ENCODE measurements at regions not wholly inside any gene's neighbourhood (a gene's known extent, or its start where the extent isn't known, plus 50 kb on each side); places are given as distances from the start of the nearest gene placed in this dataset.
"Not testable (repeated sequence)": the region's sequence is repeated elsewhere in the genome, so short reads cannot be mapped to it uniquely, and the experiment has no call there.

DNA sequence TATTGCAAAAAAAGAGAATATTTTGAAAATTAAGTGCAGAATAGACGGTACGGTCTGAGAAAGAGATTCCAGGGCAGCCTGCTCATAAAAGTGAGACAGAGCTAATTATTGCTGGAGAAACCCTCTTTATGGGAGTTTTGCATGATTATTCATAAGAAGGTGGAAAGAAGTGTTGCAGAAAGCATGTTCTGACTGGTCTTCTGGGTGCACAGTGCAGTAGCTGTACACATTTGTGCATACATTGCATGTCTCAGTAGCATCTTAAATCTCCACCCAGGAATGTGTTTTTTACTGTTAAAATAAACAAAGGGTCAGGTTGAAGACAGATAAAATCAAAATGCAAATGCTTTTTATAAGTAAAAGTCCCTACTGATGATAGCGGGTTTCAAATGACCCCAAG is 1813.6 kb upstream of the DEFB115 start:
- no peaks in the 10 kb centered on the region for H3K4me1 ChIP-seq (ENCODE audit: control insufficient read depth in 2 of 2, insufficient read depth in 2 of 2, low read length in 2 of 2)
- no peaks in the 10 kb centered on the region for H3K36me3 ChIP-seq (ENCODE audit: control insufficient read depth in 2 of 2, insufficient read depth in 2 of 2, low read length in 1 of 2)
- no peak overlapping the region for H3K27ac ChIP-seq (ENCODE audit: low read depth in 1 of 2, low read length in 1 of 2)
- DNase-seq (ENCODE audit: low read depth in 6 of 9, low spot score in 9 of 9) = no peak
- H3K9me3 ChIP-seq (ENCODE audit: control insufficient read depth in 2 of 2, insufficient read depth in 1 of 2, low read length in 1 of 2) = peaks cover 1 to 19% of the 10 kb centered on the region in 2 donors
- 72% methylated on average over 3 of the region's 3 CpGs for WGBS
- no peaks in the 10 kb centered on the region for H3K27me3 ChIP-seq (ENCODE audit: control insufficient read depth in 2 of 2, insufficient read depth in 1 of 2, low read length in 1 of 2)
- no peak overlapping the region for H3K4me3 ChIP-seq (ENCODE audit: low read length in 2 of 2)

DNA sequence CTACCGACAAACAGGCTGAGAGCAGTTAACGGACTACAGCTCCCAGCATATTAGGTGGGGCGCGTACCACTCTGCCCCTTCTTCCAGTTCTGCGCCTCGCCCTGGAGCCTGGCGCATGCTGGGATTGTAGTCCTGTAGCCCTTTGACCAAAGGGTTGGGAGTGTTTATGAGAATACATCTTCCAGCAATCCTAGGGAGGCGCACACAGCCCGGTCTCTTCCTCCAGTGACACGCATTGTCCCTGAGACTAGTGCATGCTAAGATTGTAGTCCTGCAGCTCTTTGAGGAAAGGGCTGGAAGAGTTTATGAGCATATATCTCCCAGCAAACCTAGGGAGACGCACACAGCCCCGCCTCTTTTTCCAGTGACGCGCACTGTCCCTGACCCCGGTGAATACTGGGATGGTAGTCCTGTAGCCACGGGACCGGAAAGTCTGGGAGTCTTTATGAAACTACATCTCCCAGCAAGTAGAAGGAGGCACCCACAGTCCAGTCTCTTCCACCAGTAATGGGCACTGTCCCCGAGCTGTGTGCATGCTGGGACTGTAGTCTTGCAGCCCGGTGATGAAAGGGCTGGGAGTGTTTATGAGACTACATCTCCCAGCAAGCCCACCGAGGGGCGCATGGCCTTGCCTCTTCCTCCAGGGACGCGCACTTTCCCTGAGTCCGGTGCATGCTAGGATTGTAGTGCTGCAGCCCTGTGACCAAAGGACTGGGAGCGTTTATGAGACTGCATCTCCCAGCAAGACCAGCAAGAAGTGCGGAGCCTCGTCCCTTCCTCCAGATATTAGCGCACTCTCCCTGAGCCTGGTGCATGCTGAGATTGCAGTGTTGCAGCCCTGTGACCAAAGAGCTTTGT is 1812.2 kb upstream of the DEFB115 start:
- not testable (repeated sequence) for H3K4me1 ChIP-seq (ENCODE audit: control insufficient read depth in 2 of 2, insufficient read depth in 2 of 2, low read length in 2 of 2); H3K36me3 ChIP-seq (ENCODE audit: control insufficient read depth in 2 of 2, insufficient read depth in 2 of 2, low read length in 1 of 2); H3K27ac ChIP-seq (ENCODE audit: low read depth in 1 of 2, low read length in 1 of 2); H3K27me3 ChIP-seq (ENCODE audit: control insufficient read depth in 2 of 2, insufficient read depth in 1 of 2, low read length in 1 of 2)
- 39% methylated on average over 28 of the region's 28 CpGs for WGBS
- DNase-seq (ENCODE audit: low read depth in 6 of 9, low spot score in 9 of 9) = peak in 6 of 9 donors; percentile 9 to 51 (median 30)
- peaks cover 1 to 21% of the 10 kb centered on the region in 2 donors for H3K9me3 ChIP-seq (ENCODE audit: control insufficient read depth in 2 of 2, insufficient read depth in 1 of 2, low read length in 1 of 2)
- peak overlapping the region in 1 of 2 donors; percentile 25 for H3K4me3 ChIP-seq (ENCODE audit: low read length in 2 of 2)

DNA sequence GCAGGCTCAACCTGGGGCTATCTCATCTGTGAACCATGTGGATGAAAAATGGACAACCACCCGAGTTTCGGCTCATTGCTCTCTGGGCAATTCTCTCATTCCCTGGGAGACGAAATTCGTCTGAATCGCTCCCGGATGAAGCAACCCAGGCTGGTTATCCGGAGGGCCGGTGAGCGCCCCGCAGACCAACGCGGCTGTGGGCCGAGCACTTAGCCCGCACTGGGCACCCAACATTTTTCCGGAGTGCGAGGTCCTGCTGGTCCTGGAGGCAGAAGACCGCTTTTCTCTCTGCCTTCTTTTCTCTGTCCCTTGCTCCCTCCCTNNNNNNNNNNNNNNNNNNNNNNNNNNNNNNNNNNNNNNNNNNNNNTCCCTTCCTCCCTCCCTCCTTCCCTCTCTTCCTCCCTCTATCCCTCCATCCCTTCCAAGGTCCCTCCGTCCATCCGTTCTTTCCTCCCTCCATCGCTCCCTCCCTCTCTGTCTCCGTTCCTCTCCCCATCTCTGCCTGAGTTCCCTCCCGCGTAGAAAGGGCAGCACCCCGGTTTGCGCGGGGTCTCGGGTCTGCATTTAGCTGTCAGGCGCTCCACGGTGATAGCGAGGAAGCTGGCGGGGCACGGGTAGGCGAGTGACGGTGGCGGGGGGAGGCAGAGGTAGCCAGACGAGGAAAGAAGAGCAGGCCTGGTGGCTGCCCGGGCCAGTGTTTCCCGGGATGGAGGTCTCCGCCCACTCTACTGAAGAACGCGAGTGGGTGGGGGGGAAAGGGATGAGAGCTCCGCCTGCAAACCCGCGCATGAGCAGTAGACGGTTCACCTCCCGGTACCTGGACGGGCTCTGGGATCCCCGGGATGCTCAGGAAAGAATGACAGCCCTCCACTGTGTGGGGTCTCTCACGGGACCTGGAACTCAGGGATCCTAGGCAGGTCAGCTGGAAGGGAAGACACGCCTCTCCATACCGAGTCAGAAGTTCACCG is 1809.7 kb upstream of the DEFB115 start:
- not testable (repeated sequence) for H3K27ac ChIP-seq (ENCODE audit: low read depth in 1 of 2, low read length in 1 of 2); DNase-seq (ENCODE audit: low read depth in 6 of 9, low spot score in 9 of 9); H3K4me3 ChIP-seq (ENCODE audit: low read length in 2 of 2); H3K36me3 ChIP-seq (ENCODE audit: control insufficient read depth in 2 of 2, insufficient read depth in 2 of 2, low read length in 1 of 2); H3K4me1 ChIP-seq (ENCODE audit: control insufficient read depth in 2 of 2, insufficient read depth in 2 of 2, low read length in 2 of 2); H3K27me3 ChIP-seq (ENCODE audit: control insufficient read depth in 2 of 2, insufficient read depth in 1 of 2, low read length in 1 of 2)
- WGBS = 55% methylated on average over 52 of the region's 52 CpGs
- peaks cover 1 to 21% of the 10 kb centered on the region in 2 donors for H3K9me3 ChIP-seq (ENCODE audit: control insufficient read depth in 2 of 2, insufficient read depth in 1 of 2, low read length in 1 of 2)

DNA sequence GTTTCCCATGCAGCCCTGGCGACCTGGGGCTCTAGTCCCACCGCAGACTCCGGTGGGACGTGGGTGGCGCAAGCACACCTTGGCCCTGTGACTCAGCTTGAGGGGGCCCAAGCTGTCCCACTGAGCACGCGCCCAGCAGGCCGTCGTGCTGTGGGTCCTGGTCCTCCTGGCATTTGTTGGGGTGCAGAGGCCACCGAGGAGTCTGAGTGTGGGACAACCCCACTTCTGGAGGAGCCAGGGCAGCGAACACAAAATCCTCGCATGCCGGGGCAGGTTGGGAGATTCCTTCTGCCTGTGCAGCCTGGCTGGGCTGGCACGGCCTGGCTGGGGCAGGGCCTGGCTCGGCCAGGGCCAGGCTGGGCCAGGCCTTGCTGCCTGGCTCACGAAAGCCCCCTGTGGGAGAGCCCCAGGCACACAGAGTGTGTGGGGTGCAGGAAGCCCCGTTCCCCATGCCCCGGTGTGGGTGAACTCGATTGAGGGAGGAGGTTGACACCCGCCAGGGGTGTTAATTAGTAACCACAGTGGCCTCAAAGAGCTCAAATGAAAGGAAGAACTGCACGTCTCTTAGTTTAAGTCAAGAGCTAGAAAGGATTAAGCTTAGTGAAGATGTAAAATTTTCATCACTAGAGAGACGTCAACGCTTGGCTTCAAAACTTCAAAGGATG is 1808.5 kb upstream of the DEFB115 start:
- peaks cover 1 to 21% of the 10 kb centered on the region in 2 donors for H3K9me3 ChIP-seq (ENCODE audit: control insufficient read depth in 2 of 2, insufficient read depth in 1 of 2, low read length in 1 of 2)
- 87% methylated on average over 23 of the region's 23 CpGs for WGBS
- no peaks in the 10 kb centered on the region for H3K36me3 ChIP-seq (ENCODE audit: control insufficient read depth in 2 of 2, insufficient read depth in 2 of 2, low read length in 1 of 2)
- no peak overlapping the region for H3K27ac ChIP-seq (ENCODE audit: low read depth in 1 of 2, low read length in 1 of 2)
- DNase-seq (ENCODE audit: low read depth in 6 of 9, low spot score in 9 of 9) = no peak
- H3K4me3 ChIP-seq (ENCODE audit: low read length in 2 of 2) = no peak overlapping the region
- no peaks in the 10 kb centered on the region for H3K4me1 ChIP-seq (ENCODE audit: control insufficient read depth in 2 of 2, insufficient read depth in 2 of 2, low read length in 2 of 2)
- H3K27me3 ChIP-seq (ENCODE audit: control insufficient read depth in 2 of 2, insufficient read depth in 1 of 2, low read length in 1 of 2) = no peaks in the 10 kb centered on the region

DNA sequence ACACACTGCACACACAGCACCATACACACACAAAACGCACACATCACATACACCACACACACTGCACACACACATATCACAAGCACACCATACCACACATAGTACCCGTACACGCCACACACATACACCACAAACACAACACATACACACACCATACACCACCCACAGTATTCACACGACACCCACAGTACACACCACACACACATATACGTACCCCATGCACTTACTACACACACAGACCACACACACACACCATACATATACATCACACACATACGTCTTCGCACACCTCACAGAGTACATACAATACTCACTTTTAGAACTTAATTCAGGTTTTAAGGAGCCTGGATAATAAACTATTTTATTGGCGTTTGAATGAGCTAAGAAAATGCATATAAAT is 1805.3 kb upstream of the DEFB115 start:
- WGBS = 69% methylated on average over 8 of the region's 8 CpGs
- Histone ChIP-seq H3K9me3 (ENCODE audit: control insufficient read depth in 2 of 2, insufficient read depth in 1 of 2, low read length in 1 of 2) (peaks cover 1 to 17% of the 10 kb centered on the region in 2 donors), H3K36me3 (ENCODE audit: control insufficient read depth in 2 of 2, insufficient read depth in 2 of 2, low read length in 1 of 2) (no peaks in the 10 kb centered on the region), H3K4me3 (ENCODE audit: low read length in 2 of 2) (no peak overlapping the region), H3K27ac (ENCODE audit: low read depth in 1 of 2, low read length in 1 of 2) (no peak overlapping the region), H3K27me3 (ENCODE audit: control insufficient read depth in 2 of 2, insufficient read depth in 1 of 2, low read length in 1 of 2) (no peaks in the 10 kb centered on the region), H3K4me1 (ENCODE audit: control insufficient read depth in 2 of 2, insufficient read depth in 2 of 2, low read length in 2 of 2) (no peaks in the 10 kb centered on the region)
- no peak for DNase-seq (ENCODE audit: low read depth in 6 of 9, low spot score in 9 of 9)

DNA sequence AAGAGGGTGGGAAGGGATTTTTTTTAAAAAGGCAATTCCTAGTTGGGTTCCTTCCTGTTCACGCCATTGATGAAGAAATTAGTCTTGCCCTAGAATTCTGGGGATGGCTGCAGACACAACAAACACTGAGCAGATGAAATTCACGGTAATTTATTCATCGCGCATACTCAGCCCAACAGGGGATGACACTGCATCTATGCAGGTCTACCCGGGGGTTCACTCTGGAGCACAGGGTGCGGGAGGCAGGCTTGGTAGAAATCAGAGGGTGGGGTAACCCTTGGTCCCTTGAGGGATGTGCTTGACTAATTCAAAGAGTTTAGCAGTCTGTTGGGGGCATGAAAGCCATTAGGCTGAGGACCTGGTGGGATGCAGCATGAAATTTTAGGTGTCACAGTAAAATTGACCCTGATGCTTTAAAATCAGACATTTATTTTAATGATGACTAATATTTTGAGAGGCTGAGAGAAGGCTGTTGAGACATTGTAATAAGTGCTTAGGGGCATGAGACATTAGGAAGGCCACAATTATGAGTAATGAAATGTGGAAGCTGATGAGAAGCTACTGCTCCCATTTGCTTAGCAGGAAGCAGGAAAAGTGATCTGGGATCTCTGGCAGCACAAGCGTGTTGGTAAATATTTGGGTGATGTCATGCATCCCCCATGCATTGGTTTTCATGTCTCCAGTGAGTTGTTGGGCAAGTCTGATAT is 1800.3 kb upstream of the DEFB115 start:
- 54% methylated on average over 7 of the region's 7 CpGs for WGBS
- not testable (repeated sequence) for H3K27me3 ChIP-seq (ENCODE audit: control insufficient read depth in 2 of 2, insufficient read depth in 1 of 2, low read length in 1 of 2); H3K9me3 ChIP-seq (ENCODE audit: control insufficient read depth in 2 of 2, insufficient read depth in 1 of 2, low read length in 1 of 2); DNase-seq (ENCODE audit: low read depth in 6 of 9, low spot score in 9 of 9); H3K4me3 ChIP-seq (ENCODE audit: low read length in 2 of 2); H3K36me3 ChIP-seq (ENCODE audit: control insufficient read depth in 2 of 2, insufficient read depth in 2 of 2, low read length in 1 of 2); H3K27ac ChIP-seq (ENCODE audit: low read depth in 1 of 2, low read length in 1 of 2); H3K4me1 ChIP-seq (ENCODE audit: control insufficient read depth in 2 of 2, insufficient read depth in 2 of 2, low read length in 2 of 2)

DNA sequence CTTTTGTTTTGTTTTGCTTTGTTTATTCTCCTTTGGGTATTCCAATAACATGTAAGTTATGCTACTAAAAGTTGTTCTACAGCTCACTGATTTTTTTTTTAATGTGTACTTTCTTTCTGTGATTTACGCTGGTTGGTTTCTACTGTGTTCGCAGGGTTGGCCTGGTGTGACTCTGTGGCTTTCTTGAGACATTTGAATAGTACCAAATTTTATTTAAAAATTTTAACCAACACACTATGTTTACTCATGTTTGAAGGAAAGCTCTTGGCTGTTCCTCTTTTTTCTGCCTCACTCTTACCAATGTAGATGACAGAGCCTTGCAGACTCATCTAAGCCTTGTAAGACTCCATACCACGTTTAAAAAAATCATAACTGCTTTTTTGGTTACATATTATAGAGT is 1784.9 kb upstream of the DEFB115 start:
- no peak for DNase-seq (ENCODE audit: low read depth in 6 of 9, low spot score in 9 of 9)
- Histone ChIP-seq H3K9me3 (ENCODE audit: control insufficient read depth in 2 of 2, insufficient read depth in 1 of 2, low read length in 1 of 2) (peaks cover 0 to 8% of the 10 kb centered on the region in 2 donors), H3K4me3 (ENCODE audit: low read length in 2 of 2) (no peak overlapping the region), H3K4me1 (ENCODE audit: control insufficient read depth in 2 of 2, insufficient read depth in 2 of 2, low read length in 2 of 2) (no peaks in the 10 kb centered on the region), H3K27me3 (ENCODE audit: control insufficient read depth in 2 of 2, insufficient read depth in 1 of 2, low read length in 1 of 2) (no peaks in the 10 kb centered on the region), H3K27ac (ENCODE audit: low read depth in 1 of 2, low read length in 1 of 2) (no peak overlapping the region), H3K36me3 (ENCODE audit: control insufficient read depth in 2 of 2, insufficient read depth in 2 of 2, low read length in 1 of 2) (no peaks in the 10 kb centered on the region)
- 58% methylated on average over 3 of the region's 3 CpGs for WGBS

DNA sequence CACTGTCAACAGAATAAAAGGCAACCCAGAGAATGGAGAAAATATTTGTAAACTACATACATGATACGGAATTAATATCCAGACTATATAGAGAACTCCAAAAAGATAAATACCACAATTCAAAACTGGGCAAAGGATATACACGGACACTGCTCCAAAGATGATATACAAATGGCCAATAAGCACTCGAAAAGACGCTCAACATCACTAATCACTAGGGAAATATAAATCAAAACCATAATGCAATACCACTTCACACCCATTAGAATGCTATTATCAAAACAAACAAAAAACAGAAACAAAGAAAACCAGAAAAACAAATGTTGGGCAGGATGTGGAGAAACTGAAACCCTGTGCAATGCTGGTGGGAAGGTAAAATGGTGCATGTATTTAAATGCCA is 1764.6 kb upstream of the DEFB115 start:
- H3K27me3 ChIP-seq (ENCODE audit: control insufficient read depth in 2 of 2, insufficient read depth in 1 of 2, low read length in 1 of 2); DNase-seq (ENCODE audit: low read depth in 6 of 9, low spot score in 9 of 9); H3K4me1 ChIP-seq (ENCODE audit: control insufficient read depth in 2 of 2, insufficient read depth in 2 of 2, low read length in 2 of 2); H3K27ac ChIP-seq (ENCODE audit: low read depth in 1 of 2, low read length in 1 of 2); H3K36me3 ChIP-seq (ENCODE audit: control insufficient read depth in 2 of 2, insufficient read depth in 2 of 2, low read length in 1 of 2); H3K4me3 ChIP-seq (ENCODE audit: low read length in 2 of 2): not testable (repeated sequence)
- WGBS = 89% methylated on average over 4 of the region's 4 CpGs
- peaks cover 1 to 11% of the 10 kb centered on the region in 2 donors for H3K9me3 ChIP-seq (ENCODE audit: control insufficient read depth in 2 of 2, insufficient read depth in 1 of 2, low read length in 1 of 2)

Data from thymus (tissue), 11 donors.